Endothelial cell of umbilical vein (primary cell): ENCODE measurements at regions not wholly inside any gene's neighbourhood (a gene's known extent, or its start where the extent isn't known, plus 50 kb on each side); places are given as distances from the start of the nearest gene placed in this dataset.

ENCODE experiments used
- JUN ChIP-seq: IDR thresholded peaks from 2 replicates; pipeline ENCODE4 v1.6.1; 2011; ENCODE audit warnings: borderline replicate concordance, low read depth; ENCODE audit not compliant: insufficient read length, insufficient read depth
- POLR2AphosphoS5 ChIP-seq: IDR thresholded peaks from 2 replicates; pipeline ENCODE4 v1.6.1; 2012; ENCODE audit warnings: low read depth, mild to moderate bottlenecking, control low read depth, low read length, moderate library complexity; ENCODE audit not compliant: insufficient read depth
- TF ChIP-seq, protein P1 (sequence below), 2 donors: IDR thresholded peaks; 1 replicate in 1 of 2; 2 replicates in 1 of 2; pipeline ENCODE4 v1.5.1; 2011; ENCODE audit warnings: low read length in 2 of 2, mild to moderate bottlenecking in 2 of 2, moderate library complexity in 2 of 2, control low read depth in 1 of 2, inconsistent platforms in 1 of 2, low read depth in 1 of 2; ENCODE audit not compliant: insufficient read depth in 1 of 2; ENCODE audit errors: extremely low read depth in 1 of 2

DNA sequence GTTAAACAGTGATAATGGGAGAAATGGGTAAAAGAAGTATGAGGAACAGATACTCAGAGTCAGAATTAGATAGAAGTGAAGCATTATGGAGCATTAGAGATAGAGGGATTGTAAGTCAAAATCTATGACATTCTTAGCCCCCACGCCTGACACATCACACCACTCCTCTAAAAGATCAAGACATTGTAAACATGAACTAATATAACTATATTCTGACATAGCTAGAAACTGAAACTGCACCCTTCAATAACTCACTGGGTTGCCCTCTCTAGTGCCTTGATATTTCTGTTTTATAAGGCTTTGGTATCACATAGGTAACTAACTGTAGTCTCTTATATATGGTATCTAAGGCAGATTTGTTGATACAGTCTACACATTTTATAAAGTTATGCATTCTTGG, 684.3 kb upstream of the DPPA4 start:
- TF ChIP-seq, protein P1, sequence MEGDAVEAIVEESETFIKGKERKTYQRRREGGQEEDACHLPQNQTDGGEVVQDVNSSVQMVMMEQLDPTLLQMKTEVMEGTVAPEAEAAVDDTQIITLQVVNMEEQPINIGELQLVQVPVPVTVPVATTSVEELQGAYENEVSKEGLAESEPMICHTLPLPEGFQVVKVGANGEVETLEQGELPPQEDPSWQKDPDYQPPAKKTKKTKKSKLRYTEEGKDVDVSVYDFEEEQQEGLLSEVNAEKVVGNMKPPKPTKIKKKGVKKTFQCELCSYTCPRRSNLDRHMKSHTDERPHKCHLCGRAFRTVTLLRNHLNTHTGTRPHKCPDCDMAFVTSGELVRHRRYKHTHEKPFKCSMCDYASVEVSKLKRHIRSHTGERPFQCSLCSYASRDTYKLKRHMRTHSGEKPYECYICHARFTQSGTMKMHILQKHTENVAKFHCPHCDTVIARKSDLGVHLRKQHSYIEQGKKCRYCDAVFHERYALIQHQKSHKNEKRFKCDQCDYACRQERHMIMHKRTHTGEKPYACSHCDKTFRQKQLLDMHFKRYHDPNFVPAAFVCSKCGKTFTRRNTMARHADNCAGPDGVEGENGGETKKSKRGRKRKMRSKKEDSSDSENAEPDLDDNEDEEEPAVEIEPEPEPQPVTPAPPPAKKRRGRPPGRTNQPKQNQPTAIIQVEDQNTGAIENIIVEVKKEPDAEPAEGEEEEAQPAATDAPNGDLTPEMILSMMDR (IDR thresholded peaks at IDR 0.05; ENCODE audit: extremely low read depth in 1 of 2, insufficient read depth in 1 of 2, low read depth in 1 of 2, low read length in 2 of 2), result no peak
- TF ChIP-seq POLR2AphosphoS5, result no peak
- no peak for TF ChIP-seq JUN
